Transverse colon (tissue), 3 donors: ENCODE measurements at regions not wholly inside any gene's neighbourhood (a gene's known extent, or its start where the extent isn't known, plus 50 kb on each side); places are given as distances from the start of the nearest gene placed in this dataset.

Experiments
- EP300 ChIP-seq: sonication (generic); formaldehyde crosslinking; IDR thresholded peaks from one replicate; pipeline ENCODE4 v1.6.1; 2017; ENCODE audit warnings: antibody characterized with exemption, low read depth
- POLR2A ChIP-seq: fragments of 450-650 bp; IDR thresholded peaks from one replicate; pipeline ENCODE4 v1.6.1; 2016; ENCODE audit warnings: antibody characterized with exemption, mild to moderate bottlenecking, moderate library complexity
- TF ChIP-seq, protein P1 (sequence below), 5 experiments: fragments of 200-600 bp in 3 of 5; fragments of 450-650 bp in 2 of 5; sonication (generic) in 3 of 5; IDR thresholded peaks; 1 replicate in 2 of 5; 2 replicates in 3 of 5; pipeline ENCODE4 v1.5.1; 2016 to 2017; ENCODE audit warnings: antibody characterized with exemption in 5 of 5, inconsistent platforms in 3 of 5, mild to moderate bottlenecking in 2 of 5, moderate library complexity in 1 of 5

DNA sequence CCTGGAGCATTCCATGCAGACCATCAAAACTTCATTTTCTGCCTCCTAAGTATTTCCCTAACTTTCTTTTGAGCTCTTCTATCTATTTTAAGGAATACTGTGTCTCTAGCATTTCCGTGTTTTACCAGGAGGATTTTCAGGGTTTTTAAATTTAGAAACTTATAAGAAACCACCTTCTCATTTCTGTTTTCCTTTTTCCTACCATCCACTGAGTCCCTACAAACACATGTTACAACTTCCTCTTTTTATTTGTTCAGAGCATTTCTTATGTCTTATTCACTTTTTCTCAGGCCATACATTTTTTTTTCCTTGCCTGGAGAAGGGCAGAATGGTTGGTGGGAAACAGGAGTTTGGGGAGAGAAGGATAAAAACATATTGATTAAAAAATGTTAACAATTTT lies 130.0 kb upstream of the BMP5 start:
- TF ChIP-seq, protein P1, sequence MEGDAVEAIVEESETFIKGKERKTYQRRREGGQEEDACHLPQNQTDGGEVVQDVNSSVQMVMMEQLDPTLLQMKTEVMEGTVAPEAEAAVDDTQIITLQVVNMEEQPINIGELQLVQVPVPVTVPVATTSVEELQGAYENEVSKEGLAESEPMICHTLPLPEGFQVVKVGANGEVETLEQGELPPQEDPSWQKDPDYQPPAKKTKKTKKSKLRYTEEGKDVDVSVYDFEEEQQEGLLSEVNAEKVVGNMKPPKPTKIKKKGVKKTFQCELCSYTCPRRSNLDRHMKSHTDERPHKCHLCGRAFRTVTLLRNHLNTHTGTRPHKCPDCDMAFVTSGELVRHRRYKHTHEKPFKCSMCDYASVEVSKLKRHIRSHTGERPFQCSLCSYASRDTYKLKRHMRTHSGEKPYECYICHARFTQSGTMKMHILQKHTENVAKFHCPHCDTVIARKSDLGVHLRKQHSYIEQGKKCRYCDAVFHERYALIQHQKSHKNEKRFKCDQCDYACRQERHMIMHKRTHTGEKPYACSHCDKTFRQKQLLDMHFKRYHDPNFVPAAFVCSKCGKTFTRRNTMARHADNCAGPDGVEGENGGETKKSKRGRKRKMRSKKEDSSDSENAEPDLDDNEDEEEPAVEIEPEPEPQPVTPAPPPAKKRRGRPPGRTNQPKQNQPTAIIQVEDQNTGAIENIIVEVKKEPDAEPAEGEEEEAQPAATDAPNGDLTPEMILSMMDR (IDR thresholded peaks at IDR 0.05) = no peak
- TF ChIP-seq EP300 (no peak), POLR2A (no peak)
